ENCODE measurements at regions not wholly inside any gene's neighbourhood (a gene's known extent, or its start where the extent isn't known, plus 50 kb on each side); places are given as distances from the start of the nearest gene placed in this dataset.

- Mint-ChIP-seq H3K27ac (ENCODE audit: low read depth, unreplicated experiment) (no peak overlapping the region), H3K36me3 (ENCODE audit: insufficient read depth, unreplicated experiment) (no peaks in the 10 kb centered on the region), H3K4me1 (ENCODE audit: insufficient read depth, unreplicated experiment) (peaks cover 9% of the 10 kb centered on the region), H3K9me3 (ENCODE audit: unreplicated experiment) (no peaks in the 10 kb centered on the region), H3K27me3 (ENCODE audit: insufficient read depth, unreplicated experiment) (no peaks in the 10 kb centered on the region), H3K4me3 (ENCODE audit: unreplicated experiment) (no peak overlapping the region)
- no peak for DNase-seq (ENCODE audit: unreplicated experiment)
- TF ChIP-seq CTCF (IDR thresholded peaks at IDR 0.05; ENCODE audit: unreplicated experiment): no peak
- POLR2A ChIA-PET: no interaction called here
- CTCF ChIA-PET: interaction anchor here (0.8 kb wide), 1 partner anchor 43 kb away, joined by 6 read pairs; no protein-coding TSS in a partner anchor
- no TSS peak for BruUV-seq (replicated peaks)
- intact Hi-C loops (cut with micrococcal nuclease): no loop called here
These were observed 144.0 kb downstream of the CAAP1 start for GRCh38 chr9:26748449-26749058.

GRCh38 chr9:26747611-26748010 lies 145.0 kb downstream of the CAAP1 start:
- peaks cover 9% of the 10 kb centered on the region for H3K4me1 Mint-ChIP-seq (ENCODE audit: insufficient read depth, unreplicated experiment)
- intact Hi-C loops (cut with micrococcal nuclease): no loop called here
- ChIA-PET POLR2A (interaction anchor here (0.9 kb wide), 1 partner anchor 44 kb away, joined by 3 read pairs; no protein-coding TSS in a partner anchor), CTCF (interaction anchor here (0.6 to 2.3 kb wide), 3 partner anchors 110 to 1131 kb away, joined by 3 to 29 read pairs (median 13); no protein-coding TSS in a partner anchor)
- no TSS peak for BruUV-seq (replicated peaks)
- TF ChIP-seq CTCF (IDR thresholded peaks at IDR 0.05; ENCODE audit: unreplicated experiment): no peak
- H3K36me3 Mint-ChIP-seq (ENCODE audit: insufficient read depth, unreplicated experiment): no peaks in the 10 kb centered on the region
- no peak overlapping the region for H3K27ac Mint-ChIP-seq (ENCODE audit: low read depth, unreplicated experiment)
- no peak for DNase-seq (ENCODE audit: unreplicated experiment)
- no peak overlapping the region for H3K4me3 Mint-ChIP-seq (ENCODE audit: unreplicated experiment)
- H3K27me3 Mint-ChIP-seq (ENCODE audit: insufficient read depth, unreplicated experiment): peaks cover 9% of the 10 kb centered on the region
- H3K9me3 Mint-ChIP-seq (ENCODE audit: unreplicated experiment): no peaks in the 10 kb centered on the region

GRCh38 chr9:26746357-26747072 lies 146.1 kb downstream of the CAAP1 start:
- intact Hi-C loops (cut with micrococcal nuclease): no loop called here
- CTCF ChIA-PET: interaction anchor here (0.6 to 2.3 kb wide), 7 partner anchors 13 to 117 kb away, joined by 3 to 29 read pairs (median 5); no protein-coding TSS in a partner anchor
- Mint-ChIP-seq H3K9me3 (ENCODE audit: unreplicated experiment) (no peaks in the 10 kb centered on the region), H3K4me1 (ENCODE audit: insufficient read depth, unreplicated experiment) (peaks cover 9% of the 10 kb centered on the region), H3K27ac (ENCODE audit: low read depth, unreplicated experiment) (peak overlapping the region; percentile 89), H3K36me3 (ENCODE audit: insufficient read depth, unreplicated experiment) (no peaks in the 10 kb centered on the region), H3K4me3 (ENCODE audit: unreplicated experiment) (no peak overlapping the region), H3K27me3 (ENCODE audit: insufficient read depth, unreplicated experiment) (peaks cover 20% of the 10 kb centered on the region)
- no peak for TF ChIP-seq CTCF (IDR thresholded peaks at IDR 0.05; ENCODE audit: unreplicated experiment)
- POLR2A ChIA-PET: interaction anchor here (0.7 to 0.9 kb wide), 2 partner anchors 13 to 45 kb away, joined by 3 read pairs; no protein-coding TSS in a partner anchor
- peak; percentile 78 for DNase-seq (ENCODE audit: unreplicated experiment)
- BruUV-seq (replicated peaks): no TSS peak

DNA sequence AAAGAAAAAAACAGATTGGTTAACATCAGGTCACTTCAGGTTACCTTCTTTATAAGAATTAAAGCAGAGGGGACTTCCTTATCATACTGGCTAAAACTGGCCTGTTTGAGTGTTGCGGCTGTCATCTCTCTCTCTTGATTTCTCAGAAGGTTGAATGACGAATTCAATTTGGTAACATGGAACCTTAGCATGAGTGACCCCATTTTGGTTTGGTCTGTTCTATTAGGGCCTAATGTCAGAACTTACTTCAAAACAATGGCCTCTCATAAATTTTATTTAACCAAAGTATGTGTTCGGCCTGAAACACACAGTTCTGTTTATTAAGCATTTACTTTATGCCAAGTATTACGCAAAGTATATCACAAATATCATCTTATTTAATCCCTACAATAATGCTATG lies 147.5 kb downstream of the CAAP1 start:
- no peak for DNase-seq (ENCODE audit: unreplicated experiment)
- ChIA-PET POLR2A (no interaction called here), CTCF (no interaction called here)
- Mint-ChIP-seq H3K4me1 (ENCODE audit: insufficient read depth, unreplicated experiment) (peaks cover 9% of the 10 kb centered on the region), H3K27ac (ENCODE audit: low read depth, unreplicated experiment) (no peak overlapping the region), H3K9me3 (ENCODE audit: unreplicated experiment) (peaks cover under 1% of the 10 kb centered on the region), H3K4me3 (ENCODE audit: unreplicated experiment) (no peak overlapping the region), H3K36me3 (ENCODE audit: insufficient read depth, unreplicated experiment) (no peaks in the 10 kb centered on the region), H3K27me3 (ENCODE audit: insufficient read depth, unreplicated experiment) (peaks cover 26% of the 10 kb centered on the region)
- no TSS peak for BruUV-seq (replicated peaks)
- intact Hi-C loops (cut with micrococcal nuclease): no loop called here
- no peak for TF ChIP-seq CTCF (IDR thresholded peaks at IDR 0.05; ENCODE audit: unreplicated experiment)

Measured in MCF 10A (cell line).